ENCODE measurements at regions not wholly inside any gene's neighbourhood (a gene's known extent, or its start where the extent isn't known, plus 50 kb on each side); places are given as distances from the start of the nearest gene placed in this dataset.

GRCh38 chr6:140874066-140874465 lies 1258.7 kb upstream of the GJE1 start:
- Histone ChIP-seq H3K27ac (no peak overlapping the region), H3K4me1 (ENCODE audit: insufficient read depth) (no peaks in the 10 kb centered on the region), H3K4me3 (no peak overlapping the region), H3K9me2 (ENCODE audit: insufficient read depth) (no peaks in the 10 kb centered on the region), H4K20me1 (ENCODE audit: insufficient read depth) (no peaks in the 10 kb centered on the region), H3K9me3 (ENCODE audit: low read depth) (no peaks in the 10 kb centered on the region), H3F3A (ENCODE audit: insufficient read depth) (no peaks in the 10 kb centered on the region), H2AFZ (no peak overlapping the region), H3K9ac (no peak overlapping the region), H3K27me3 (replicated peaks; ENCODE audit: insufficient read depth) (no peaks in the 10 kb centered on the region), H3K4me2 (ENCODE audit: unreplicated experiment) (no peak overlapping the region), H3K36me3 (ENCODE audit: low read depth) (no peaks in the 10 kb centered on the region), H3K79me2 (ENCODE audit: insufficient read depth) (no peaks in the 10 kb centered on the region)
- no peak for DNase-seq
- in situ Hi-C loops (cut with MboI) = no loop called here
- whole genome bisulfite sequencing, 2 experiments (ENCODE audit: low coverage in 1 of 2, low lambda C conversion rate in 2 of 2, missing lambda C conversion rate in 2 of 2) = 85 to 86% methylated on average over 3 of the region's 3 CpGs
- TF ChIP-seq EZH2phosphoT487 (IDR thresholded peaks at IDR 0.05; ENCODE audit: insufficient read depth, low read depth) = no peak
- TF ChIP-seq EZH2 (IDR thresholded peaks at IDR 0.05; ENCODE audit: insufficient read depth, poor library complexity, severe bottlenecking) = no peak

- no peak for DNase-seq
- no peak for TF ChIP-seq EZH2 (IDR thresholded peaks at IDR 0.05; ENCODE audit: insufficient read depth, poor library complexity, severe bottlenecking)
- TF ChIP-seq EZH2phosphoT487 (IDR thresholded peaks at IDR 0.05; ENCODE audit: insufficient read depth, low read depth) = no peak
- no peak overlapping the region for H2AFZ ChIP-seq
- no peak overlapping the region for H3K4me3 ChIP-seq
- no peak overlapping the region for H3K9ac ChIP-seq
- H4K20me1 ChIP-seq (ENCODE audit: insufficient read depth) = no peaks in the 10 kb centered on the region
- no peaks in the 10 kb centered on the region for H3K4me1 ChIP-seq (ENCODE audit: insufficient read depth)
- in situ Hi-C loops (cut with MboI) = no loop called here
- no peaks in the 10 kb centered on the region for H3K79me2 ChIP-seq (ENCODE audit: insufficient read depth)
- no peaks in the 10 kb centered on the region for H3F3A ChIP-seq (ENCODE audit: insufficient read depth)
- no peak overlapping the region for H3K27ac ChIP-seq
- no peak overlapping the region for H3K4me2 ChIP-seq (ENCODE audit: unreplicated experiment)
- H3K36me3 ChIP-seq (ENCODE audit: low read depth) = no peaks in the 10 kb centered on the region
- H3K9me2 ChIP-seq (ENCODE audit: insufficient read depth) = no peaks in the 10 kb centered on the region
- H3K9me3 ChIP-seq (ENCODE audit: low read depth) = no peaks in the 10 kb centered on the region
- H3K27me3 ChIP-seq (replicated peaks; ENCODE audit: insufficient read depth) = no peaks in the 10 kb centered on the region
Measured at GRCh38 chr6:140872885-140873284, 1259.8 kb upstream of the GJE1 start.

GRCh38 chr6:140871911-140872310 lies 1260.8 kb upstream of the GJE1 start:
- no peak overlapping the region for H3K4me2 ChIP-seq (ENCODE audit: unreplicated experiment)
- no peaks in the 10 kb centered on the region for H4K20me1 ChIP-seq (ENCODE audit: insufficient read depth)
- H3K79me2 ChIP-seq (ENCODE audit: insufficient read depth) = no peaks in the 10 kb centered on the region
- no peak overlapping the region for H3K9ac ChIP-seq
- no peak overlapping the region for H3K4me3 ChIP-seq
- no peaks in the 10 kb centered on the region for H3K4me1 ChIP-seq (ENCODE audit: insufficient read depth)
- no peaks in the 10 kb centered on the region for H3K9me3 ChIP-seq (ENCODE audit: low read depth)
- TF ChIP-seq EZH2 (IDR thresholded peaks at IDR 0.05; ENCODE audit: insufficient read depth, poor library complexity, severe bottlenecking) (no peak), EZH2phosphoT487 (IDR thresholded peaks at IDR 0.05; ENCODE audit: insufficient read depth, low read depth) (no peak)
- DNase-seq = peak; percentile 66
- no peaks in the 10 kb centered on the region for H3F3A ChIP-seq (ENCODE audit: insufficient read depth)
- H3K27me3 ChIP-seq (replicated peaks; ENCODE audit: insufficient read depth) = no peaks in the 10 kb centered on the region
- no peak overlapping the region for H2AFZ ChIP-seq
- in situ Hi-C loops (cut with MboI) = no loop called here
- H3K27ac ChIP-seq = no peak overlapping the region
- no peaks in the 10 kb centered on the region for H3K36me3 ChIP-seq (ENCODE audit: low read depth)
- H3K9me2 ChIP-seq (ENCODE audit: insufficient read depth) = no peaks in the 10 kb centered on the region

DNA sequence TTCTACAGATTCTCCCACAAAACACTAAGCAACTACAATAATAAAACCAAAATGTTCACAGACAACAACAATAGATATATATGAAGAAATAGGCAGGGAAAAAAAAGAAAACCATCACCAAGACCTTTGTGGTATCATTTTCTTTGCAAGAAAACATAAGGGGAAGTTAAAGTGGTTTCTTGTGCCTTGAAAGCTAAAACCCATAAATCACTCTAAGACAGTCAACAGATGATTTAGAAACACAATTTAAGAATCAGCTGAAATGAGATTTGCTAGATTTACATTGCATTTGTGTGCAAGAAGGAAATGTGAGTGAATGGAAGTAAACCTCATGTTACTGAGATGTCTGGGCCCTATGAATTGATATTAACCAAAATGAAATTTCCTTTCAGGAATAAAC lies 1265.4 kb upstream of the GJE1 start:
- DNase-seq = no peak
- Histone ChIP-seq H3K4me1 (ENCODE audit: insufficient read depth) (no peaks in the 10 kb centered on the region), H3K4me3 (no peak overlapping the region), H3K27me3 (replicated peaks; ENCODE audit: insufficient read depth) (no peaks in the 10 kb centered on the region), H4K20me1 (ENCODE audit: insufficient read depth) (no peaks in the 10 kb centered on the region), H3K9me3 (ENCODE audit: low read depth) (no peaks in the 10 kb centered on the region), H3K27ac (no peak overlapping the region), H3K36me3 (ENCODE audit: low read depth) (no peaks in the 10 kb centered on the region), H3F3A (ENCODE audit: insufficient read depth) (no peaks in the 10 kb centered on the region), H3K9me2 (ENCODE audit: insufficient read depth) (no peaks in the 10 kb centered on the region), H3K4me2 (ENCODE audit: unreplicated experiment) (no peak overlapping the region), H3K9ac (no peak overlapping the region), H2AFZ (no peak overlapping the region), H3K79me2 (ENCODE audit: insufficient read depth) (no peaks in the 10 kb centered on the region)
- no peak for TF ChIP-seq EZH2 (IDR thresholded peaks at IDR 0.05; ENCODE audit: insufficient read depth, poor library complexity, severe bottlenecking)
- TF ChIP-seq EZH2phosphoT487 (IDR thresholded peaks at IDR 0.05; ENCODE audit: insufficient read depth, low read depth) = no peak
- in situ Hi-C loops (cut with MboI) = no loop called here

GRCh38 chr6:140858381-140858971 lies 1274.2 kb upstream of the GJE1 start:
- H3K27me3 ChIP-seq (replicated peaks; ENCODE audit: insufficient read depth) = no peaks in the 10 kb centered on the region
- DNase-seq = peak; percentile 48
- 48% methylated on average over 10 of the region's 10 CpGs for WGBS, 2 experiments (ENCODE audit: low coverage in 1 of 2, low lambda C conversion rate in 2 of 2, missing lambda C conversion rate in 2 of 2)
- no peak overlapping the region for H3K9ac ChIP-seq
- no peak overlapping the region for H3K4me3 ChIP-seq
- H3K9me3 ChIP-seq (ENCODE audit: low read depth) = no peaks in the 10 kb centered on the region
- TF ChIP-seq EZH2 (IDR thresholded peaks at IDR 0.05; ENCODE audit: insufficient read depth, poor library complexity, severe bottlenecking) = no peak
- no peak for TF ChIP-seq EZH2phosphoT487 (IDR thresholded peaks at IDR 0.05; ENCODE audit: insufficient read depth, low read depth)
- no peaks in the 10 kb centered on the region for H3K79me2 ChIP-seq (ENCODE audit: insufficient read depth)
- peaks cover 30% of the 10 kb centered on the region for H3K4me1 ChIP-seq (ENCODE audit: insufficient read depth)
- H3K9me2 ChIP-seq (ENCODE audit: insufficient read depth) = no peaks in the 10 kb centered on the region
- H3F3A ChIP-seq (ENCODE audit: insufficient read depth) = peaks cover 12% of the 10 kb centered on the region
- 0 out of 2 replicates have a peak overlapping the region, but pooled peaks have one; percentile 3 for H3K27ac ChIP-seq
- H3K4me2 ChIP-seq (ENCODE audit: unreplicated experiment) = peak overlapping the region; percentile 13
- in situ Hi-C loops (cut with MboI) = no loop called here
- no peaks in the 10 kb centered on the region for H4K20me1 ChIP-seq (ENCODE audit: insufficient read depth)
- no peak overlapping the region for H2AFZ ChIP-seq
- H3K36me3 ChIP-seq (ENCODE audit: low read depth) = no peaks in the 10 kb centered on the region

All from GM23248 (cell line).